ENCODE measurements at regions not wholly inside any gene's neighbourhood (a gene's known extent, or its start where the extent isn't known, plus 50 kb on each side); places are given as distances from the start of the nearest gene placed in this dataset.

- Histone ChIP-seq H4K8ac (ENCODE audit: extremely low read depth, insufficient read depth, low read length) (no peak overlapping the region), H4K91ac (replicated peaks; ENCODE audit: insufficient read length, low read length) (no peak overlapping the region), H3K56ac (replicated peaks; ENCODE audit: insufficient read length, low read depth, low read length) (no peak overlapping the region), H3K27me3 (replicated peaks in 1 of 4; ENCODE audit: control insufficient read depth in 3 of 4, extremely low read depth in 1 of 4, insufficient read depth in 3 of 4, low read length in 3 of 4) (no peaks in the 10 kb centered on the region), H4K5ac (ENCODE audit: insufficient read length, low read depth, low read length) (no peak overlapping the region), H3K18ac (ENCODE audit: extremely low read depth, low read length) (no peak overlapping the region), H3K4ac (replicated peaks; ENCODE audit: insufficient read length, low read depth, low read length) (no peak overlapping the region), H3K36me3 (ENCODE audit: control insufficient read depth in 2 of 4, insufficient read depth in 4 of 4, low read length in 3 of 4) (no peaks in the 10 kb centered on the region), H3K79me2 (ENCODE audit: control insufficient read depth in 1 of 2, insufficient read depth in 2 of 2, low read length in 2 of 2) (no peaks in the 10 kb centered on the region), H3K4me2 (ENCODE audit: insufficient read depth in 1 of 2, low read depth in 2 of 2, low read length in 2 of 2) (no peak overlapping the region), H2AFZ (ENCODE audit: low read length) (no peak overlapping the region), H3K23ac (ENCODE audit: insufficient read length) (no peak overlapping the region), H2AK5ac (ENCODE audit: low read depth, low read length) (no peak overlapping the region), H3K27ac (ENCODE audit: low read depth, low read length) (no peak overlapping the region), H3K9me3 (ENCODE audit: insufficient read depth in 2 of 2, low read depth in 1 of 2, low read length in 1 of 2) (peaks cover 4 to 8% of the 10 kb centered on the region in 2 experiments; a peak in 3 of 4 replicates), H3K23me2 (ENCODE audit: low read depth, low read length) (no peaks in the 10 kb centered on the region), H2BK15ac (ENCODE audit: low read length) (no peak overlapping the region), H2BK120ac (replicated peaks; ENCODE audit: low read depth, low read length) (no peak overlapping the region), H3K79me1 (ENCODE audit: low read depth, low read length) (no peaks in the 10 kb centered on the region), H3K9ac (replicated peaks in 1 of 4; ENCODE audit: extremely low read depth in 1 of 4, low read depth in 3 of 4, low read length in 3 of 4) (no peak overlapping the region), H2BK20ac (ENCODE audit: low read length) (peak overlapping the region; percentile 49; the same call in 1 of the 2 replicates), H2BK12ac (ENCODE audit: low read depth, low read length) (no peak overlapping the region), H2BK5ac (ENCODE audit: low read depth, low read length) (no peak overlapping the region; the same call in 1 of the 2 replicates), H3K4me1 (replicated peaks in 1 of 4; ENCODE audit: control insufficient read depth in 3 of 4, insufficient read depth in 4 of 4, low read length in 3 of 4) (peaks cover 0 to 5% (median 1%) of the 10 kb centered on the region in 4 experiments; a peak in 3 of 7 replicates), H4K20me1 (replicated peaks in 1 of 2; ENCODE audit: control insufficient read depth in 1 of 2, insufficient read depth in 2 of 2, low read length in 2 of 2) (no peaks in the 10 kb centered on the region), H3K4me3 (ENCODE audit: extremely low read depth in 1 of 4, insufficient read depth in 2 of 4, low read depth in 3 of 4, low read length in 4 of 4) (no peak overlapping the region), H3K14ac (ENCODE audit: insufficient read length) (no peak overlapping the region)
- ChIA-PET CTCF (ENCODE audit: partially characterized antibody) (no interaction called here), POLR2A (ENCODE audit: partially characterized antibody) (no interaction called here)
- no peak for TF ChIP-seq ATF2 (IDR thresholded peaks at IDR 0.05; ENCODE audit: low read length)
- no peak for TF ChIP-seq SP4 (IDR thresholded peaks at IDR 0.05; ENCODE audit: low read length)
- TF ChIP-seq SIN3A (conservative IDR thresholded peaks at IDR 0.05 in 1 of 2, IDR thresholded peaks at IDR 0.05 in 1 of 2; ENCODE audit: low read depth in 1 of 2, low read length in 2 of 2), result no peak
- no peak for TF ChIP-seq CBX5 (IDR thresholded peaks at IDR 0.05; ENCODE audit: low read depth, low read length)
- no peak for TF ChIP-seq RFX5 (IDR thresholded peaks at IDR 0.05; ENCODE audit: borderline replicate concordance, low read depth, low read length)
- TF ChIP-seq, protein P1, sequence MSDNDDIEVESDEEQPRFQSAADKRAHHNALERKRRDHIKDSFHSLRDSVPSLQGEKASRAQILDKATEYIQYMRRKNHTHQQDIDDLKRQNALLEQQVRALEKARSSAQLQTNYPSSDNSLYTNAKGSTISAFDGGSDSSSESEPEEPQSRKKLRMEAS (IDR thresholded peaks at IDR 0.05), result no peak
- no peak for TF ChIP-seq EZH2 (IDR thresholded peaks at IDR 0.05; ENCODE audit: low read depth, low read length, severe bottlenecking)
- no peak for TF ChIP-seq TAF7 (optimal IDR thresholded peaks at IDR 0.05; ENCODE audit: borderline replicate concordance, low read depth, low read length)
- no peak for TF ChIP-seq BCL11A (IDR thresholded peaks at IDR 0.05; ENCODE audit: low read depth in 2 of 2, low read length in 2 of 2)
- TF ChIP-seq POLR2A (IDR thresholded peaks at IDR 0.05; ENCODE audit: control extremely low read depth in 1 of 2, low read depth in 2 of 2, low read length in 2 of 2), result no peak
- DNase-seq (ENCODE audit: low read depth in 1 of 2, low spot score in 2 of 2) (no peak), FAIRE-seq (no peak)
- 30% methylated on average over 5 of the region's 5 CpGs; no CpG with 5 or more reads in 1 of the 2 experiments for WGBS, 2 experiments (ENCODE audit: extremely low coverage in 1 of 2, insufficient coverage in 1 of 2, insufficient read length in 1 of 2, insufficient replicate concordance in 2 of 2, low coverage in 1 of 2, low lambda C conversion rate in 2 of 2, missing lambda C conversion rate in 1 of 2)
These were observed 1002.7 kb downstream of the CDH18 start for GRCh38 chr5:18985171-18985758.

All from H1 (cell line).